ENCODE measurements at regions not wholly inside any gene's neighbourhood (a gene's known extent, or its start where the extent isn't known, plus 50 kb on each side); places are given as distances from the start of the nearest gene placed in this dataset.

DNA sequence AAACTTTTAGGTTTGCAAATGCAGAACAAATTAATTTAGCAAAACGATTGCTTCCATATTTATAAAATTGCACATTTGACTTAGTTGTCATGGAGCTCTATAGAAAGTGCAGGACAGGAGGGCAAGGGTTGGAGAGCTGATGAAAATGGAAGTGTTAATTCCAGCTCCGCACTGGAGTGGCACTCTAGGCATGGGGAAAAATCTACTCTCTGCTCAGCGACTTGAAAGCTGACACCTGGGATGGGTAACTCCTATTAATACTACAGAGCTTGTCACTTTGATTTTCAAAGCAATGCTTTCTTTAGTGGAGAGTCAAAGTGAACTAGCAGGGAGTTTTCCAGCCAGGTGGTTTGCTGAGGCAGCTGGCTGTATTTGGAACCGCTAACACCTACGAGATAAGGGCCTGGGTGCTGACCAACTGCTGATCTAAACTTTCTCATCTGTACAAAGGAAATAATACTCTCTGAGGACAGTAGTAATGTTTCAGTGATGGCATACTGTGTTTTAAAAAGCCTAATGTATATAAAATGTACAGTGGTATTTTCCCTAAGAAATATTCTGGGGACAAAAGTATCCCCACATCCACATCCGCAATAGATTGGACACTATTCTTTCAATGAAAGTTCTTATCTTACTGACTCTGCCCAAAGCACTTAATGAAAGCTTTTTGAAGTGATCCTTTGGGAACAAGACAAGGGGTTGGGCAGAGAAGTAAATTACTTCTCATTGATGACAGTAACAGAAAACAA is 444.3 kb downstream of the GPAM start:
- in situ Hi-C loops (cut with MboI) = no loop called here
- no peaks in the 10 kb centered on the region for H4K20me1 ChIP-seq (ENCODE audit: control insufficient read depth, insufficient read depth)
- RAD21 ChIA-PET (ENCODE audit: unreplicated experiment) = no interaction called here

More for the DNA sequence above, 444.3 kb downstream of the GPAM start:
- H3K27ac ChIP-seq (ENCODE audit: control insufficient read depth, insufficient read depth) = no peak overlapping the region
- DNase-seq (ENCODE audit: low read depth, low spot score) (no peak), ATAC-seq (no peak), FAIRE-seq (no peak)
- no peak overlapping the region for H2AFZ ChIP-seq (ENCODE audit: control insufficient read depth, low read depth, low read length)
- H3K9ac ChIP-seq (ENCODE audit: control insufficient read depth, insufficient read depth, low read length) = no peak overlapping the region
- H3K9me3 ChIP-seq (replicated peaks; ENCODE audit: control insufficient read depth, insufficient read depth, low read length) = no peaks in the 10 kb centered on the region
- BruUV-seq (replicated peaks) = no TSS peak
- H3K4me1 ChIP-seq (ENCODE audit: control insufficient read depth, insufficient read depth, low read length) = no peaks in the 10 kb centered on the region
- H3K79me2 ChIP-seq (ENCODE audit: control insufficient read depth, insufficient read depth, low read length) = no peaks in the 10 kb centered on the region
- ChIA-PET CTCF (interaction anchor here (0.9 kb wide), 1 partner anchor 16 kb away, joined by 3 read pairs; no protein-coding TSS in a partner anchor), SMC1A (ENCODE audit: uncharacterized antibody, unreplicated experiment) (no interaction called here), POLR2A (no interaction called here)
- intact Hi-C loops (cut with micrococcal nuclease; ENCODE audit: unreplicated experiment) = no loop called here
- no peaks in the 10 kb centered on the region for H3K36me3 ChIP-seq (ENCODE audit: control insufficient read depth in 2 of 2, insufficient read depth in 2 of 2, low read length in 1 of 2)
- no peak overlapping the region for H3K4me2 ChIP-seq (ENCODE audit: control insufficient read depth, insufficient read depth)
- TF ChIP-seq EED (IDR thresholded peaks at IDR 0.05; ENCODE audit: low read depth) = no peak
- no peak for TF ChIP-seq SPI1 (IDR thresholded peaks at IDR 0.05; ENCODE audit: borderline replicate concordance, insufficient read depth, low read depth, low read length)
- TF ChIP-seq CBX5 (IDR thresholded peaks at IDR 0.05; ENCODE audit: low read depth) = no peak
- TF ChIP-seq, protein P1, sequence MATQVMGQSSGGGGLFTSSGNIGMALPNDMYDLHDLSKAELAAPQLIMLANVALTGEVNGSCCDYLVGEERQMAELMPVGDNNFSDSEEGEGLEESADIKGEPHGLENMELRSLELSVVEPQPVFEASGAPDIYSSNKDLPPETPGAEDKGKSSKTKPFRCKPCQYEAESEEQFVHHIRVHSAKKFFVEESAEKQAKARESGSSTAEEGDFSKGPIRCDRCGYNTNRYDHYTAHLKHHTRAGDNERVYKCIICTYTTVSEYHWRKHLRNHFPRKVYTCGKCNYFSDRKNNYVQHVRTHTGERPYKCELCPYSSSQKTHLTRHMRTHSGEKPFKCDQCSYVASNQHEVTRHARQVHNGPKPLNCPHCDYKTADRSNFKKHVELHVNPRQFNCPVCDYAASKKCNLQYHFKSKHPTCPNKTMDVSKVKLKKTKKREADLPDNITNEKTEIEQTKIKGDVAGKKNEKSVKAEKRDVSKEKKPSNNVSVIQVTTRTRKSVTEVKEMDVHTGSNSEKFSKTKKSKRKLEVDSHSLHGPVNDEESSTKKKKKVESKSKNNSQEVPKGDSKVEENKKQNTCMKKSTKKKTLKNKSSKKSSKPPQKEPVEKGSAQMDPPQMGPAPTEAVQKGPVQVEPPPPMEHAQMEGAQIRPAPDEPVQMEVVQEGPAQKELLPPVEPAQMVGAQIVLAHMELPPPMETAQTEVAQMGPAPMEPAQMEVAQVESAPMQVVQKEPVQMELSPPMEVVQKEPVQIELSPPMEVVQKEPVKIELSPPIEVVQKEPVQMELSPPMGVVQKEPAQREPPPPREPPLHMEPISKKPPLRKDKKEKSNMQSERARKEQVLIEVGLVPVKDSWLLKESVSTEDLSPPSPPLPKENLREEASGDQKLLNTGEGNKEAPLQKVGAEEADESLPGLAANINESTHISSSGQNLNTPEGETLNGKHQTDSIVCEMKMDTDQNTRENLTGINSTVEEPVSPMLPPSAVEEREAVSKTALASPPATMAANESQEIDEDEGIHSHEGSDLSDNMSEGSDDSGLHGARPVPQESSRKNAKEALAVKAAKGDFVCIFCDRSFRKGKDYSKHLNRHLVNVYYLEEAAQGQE (IDR thresholded peaks at IDR 0.05; ENCODE audit: low read depth, low read length) = peak; percentile 61; the same call in 1 of the 2 replicates
- TF ChIP-seq GATAD2B (conservative IDR thresholded peaks at IDR 0.05; ENCODE audit: low read depth) = no peak
- no peak for TF ChIP-seq CBX3 (IDR thresholded peaks at IDR 0.05; ENCODE audit: borderline replicate concordance, low read depth)
- TF ChIP-seq MEF2A (IDR thresholded peaks at IDR 0.05; ENCODE audit: insufficient read depth, low read depth, low read length) = no peak
- 14% methylated on average over 6 of the region's 6 CpGs for WGBS (ENCODE audit: insufficient coverage, insufficient replicate concordance, low lambda C conversion rate, missing lambda C conversion rate)
- H3K27me3 ChIP-seq (replicated peaks in 1 of 2; ENCODE audit: control insufficient read depth in 2 of 2, insufficient read depth in 2 of 2, low read length in 1 of 2) = no peaks in the 10 kb centered on the region
- no peak overlapping the region for H3K4me3 ChIP-seq
